ENCODE measurements at regions not wholly inside any gene's neighbourhood (a gene's known extent, or its start where the extent isn't known, plus 50 kb on each side); places are given as distances from the start of the nearest gene placed in this dataset.

GRCh38 chr12:88897723-88898122 is 317.5 kb upstream of the KITLG start:
- TF ChIP-seq POLR2AphosphoS5 (IDR thresholded peaks at IDR 0.05; ENCODE audit: borderline replicate concordance, low read depth, low read length) (no peak), EZH2 (IDR thresholded peaks at IDR 0.05) (no peak), FOXP2 (optimal IDR thresholded peaks at IDR 0.05; ENCODE audit: control extremely low read depth, extremely low read length, insufficient read depth) (no peak)

All from SK-N-MC (cell line).